NCI-H146 treated with DMSO at 0.1 percent for 48 hours (cell line): ENCODE measurements at regions not wholly inside any gene's neighbourhood (a gene's known extent, or its start where the extent isn't known, plus 50 kb on each side); places are given as distances from the start of the nearest gene placed in this dataset.
"Not testable (repeated sequence)": the region's sequence is repeated elsewhere in the genome, so short reads cannot be mapped to it uniquely, and the experiment has no call there.

Experiments
- DNase-seq: peaks from one replicate; lab custom pipeline; 2025; ENCODE audit not compliant: unreplicated experiment; lab: John Stamatoyannopoulos, UW

DNA sequence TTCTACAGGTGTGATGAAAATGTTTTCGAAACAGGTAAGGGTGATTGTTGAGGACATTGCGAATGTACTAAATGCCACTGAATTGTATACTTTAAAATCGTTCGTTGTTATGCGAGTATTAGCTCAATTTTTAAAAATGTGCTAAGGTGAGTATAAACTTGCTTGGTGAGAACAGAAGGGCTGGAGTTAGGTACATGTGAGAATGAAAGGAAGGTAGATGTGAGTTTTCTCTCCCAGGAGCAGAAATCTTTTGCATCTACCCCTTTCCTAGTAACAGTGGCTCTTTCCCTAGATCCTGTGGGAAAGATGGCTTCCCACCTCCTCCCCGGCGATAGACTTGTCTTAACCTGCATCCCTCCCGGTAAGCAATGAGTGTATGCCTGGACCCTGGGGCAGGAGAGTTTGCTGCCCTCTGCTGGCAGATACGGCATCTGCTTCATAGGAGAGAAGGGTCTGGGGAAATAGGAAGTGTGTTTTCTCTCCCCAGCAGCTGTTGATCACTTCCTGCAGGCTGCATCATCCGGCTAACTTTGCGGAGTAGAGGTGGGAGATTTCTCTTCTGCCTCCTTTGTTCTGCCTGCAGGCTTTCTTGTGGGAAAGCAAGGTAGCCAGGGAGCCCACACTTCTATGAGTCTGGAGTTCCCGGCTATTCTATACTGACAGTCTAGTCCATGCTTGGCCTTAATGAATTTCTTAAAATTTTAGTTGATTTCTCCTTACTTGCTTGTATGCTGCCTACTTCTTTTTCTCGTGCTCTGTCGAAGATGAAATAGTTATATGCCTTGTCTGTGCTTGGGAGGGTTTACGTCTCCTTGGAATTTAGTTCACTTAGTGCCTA, 373.3 kb upstream of the SEMA6A start:
- DNase-seq, result peak; percentile 14

DNA sequence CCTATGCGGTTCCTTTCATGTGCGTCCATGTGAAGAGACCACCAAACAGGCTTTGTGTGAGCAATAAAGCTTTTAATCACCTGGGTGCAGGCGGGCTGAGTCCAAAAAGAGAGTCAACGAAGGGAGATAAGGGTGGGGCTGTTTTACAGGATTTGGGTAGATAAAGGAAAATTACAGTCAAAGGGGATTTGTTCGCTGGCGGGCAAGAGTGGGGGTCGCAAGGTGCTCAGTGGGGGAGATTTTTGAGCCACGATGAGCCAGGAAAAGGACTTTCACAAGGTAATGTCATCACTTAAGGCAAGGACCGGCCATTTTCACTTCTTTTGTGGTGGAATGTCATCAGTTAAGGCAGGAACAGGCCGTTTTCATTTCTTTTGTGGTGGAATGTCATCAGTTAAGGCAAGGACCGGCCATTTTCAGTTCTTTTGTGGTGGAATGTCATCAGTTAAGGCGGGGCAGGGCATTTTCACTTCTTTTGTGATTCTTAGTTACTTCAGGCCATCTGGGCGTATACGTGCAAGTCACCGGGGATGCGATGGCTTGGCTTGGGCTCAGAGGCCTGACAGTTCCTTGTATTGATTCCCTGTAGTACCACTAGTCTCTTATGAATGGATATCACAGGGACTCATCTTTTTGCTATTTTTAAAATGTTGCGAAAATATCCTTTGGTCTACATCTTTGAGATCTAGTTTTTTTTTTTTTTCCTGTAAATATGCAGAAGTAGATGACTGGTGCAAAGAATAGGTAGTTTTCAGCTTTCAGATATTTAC, 371.2 kb upstream of the SEMA6A start:
- not testable (repeated sequence) for DNase-seq

DNA sequence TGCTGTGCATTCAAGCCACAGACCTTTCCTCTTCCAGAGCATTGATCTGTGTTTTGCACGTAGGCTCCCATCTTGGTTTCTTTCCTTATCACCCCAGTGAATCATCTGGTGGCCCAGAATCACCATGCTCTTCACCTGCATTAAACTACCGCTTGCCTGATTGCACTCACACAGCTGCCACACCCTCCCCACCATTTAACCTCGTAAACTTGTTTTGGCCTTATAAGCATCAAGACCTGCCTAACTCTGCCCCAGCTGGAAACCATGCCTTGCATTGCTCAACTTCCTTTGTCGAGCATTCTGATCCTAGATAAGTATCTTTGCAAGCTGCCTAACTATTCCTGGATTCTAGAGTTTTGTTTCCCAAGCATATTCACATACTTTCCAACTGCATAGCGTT, 369.6 kb upstream of the SEMA6A start:
- no peak for DNase-seq

DNA sequence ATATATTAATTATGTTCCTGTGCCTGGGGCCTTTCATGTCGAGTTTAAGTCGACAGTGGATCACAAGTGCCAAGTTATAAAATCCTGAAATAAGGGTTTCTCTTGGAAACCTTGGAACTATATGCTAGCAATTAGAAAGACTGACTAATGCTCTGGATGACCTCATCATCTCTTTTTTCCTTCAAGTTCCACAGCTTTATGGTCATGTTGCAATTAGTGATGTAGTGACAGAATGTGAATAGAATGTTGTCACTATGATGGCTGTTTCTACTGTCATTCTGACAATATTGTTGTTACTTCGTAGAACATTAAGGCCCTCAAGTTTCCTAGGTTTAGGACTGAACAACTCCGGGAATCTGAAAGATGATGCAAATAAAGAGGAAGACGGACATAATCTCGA, 368.0 kb upstream of the SEMA6A start:
- DNase-seq, result no peak

DNA sequence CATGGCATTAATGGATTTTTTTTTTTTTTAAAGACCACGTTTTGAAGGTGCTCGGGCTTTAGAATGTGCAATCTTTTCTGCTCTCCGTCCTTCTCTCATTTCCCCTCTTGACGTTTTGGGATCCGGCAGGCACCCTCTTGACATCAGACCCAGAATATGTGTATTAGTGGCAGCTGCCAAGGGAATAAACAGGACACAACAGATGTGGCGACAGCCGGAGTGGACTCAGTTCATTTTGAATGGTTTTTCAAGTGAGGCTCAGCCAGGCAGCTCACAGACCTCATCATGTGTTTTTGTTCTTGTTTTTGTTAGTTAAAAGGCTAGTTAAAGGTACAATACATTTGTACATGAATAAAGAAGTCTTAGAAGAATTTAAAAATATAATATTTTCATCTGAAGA, 365.0 kb upstream of the SEMA6A start:
- DNase-seq, result no peak

DNA sequence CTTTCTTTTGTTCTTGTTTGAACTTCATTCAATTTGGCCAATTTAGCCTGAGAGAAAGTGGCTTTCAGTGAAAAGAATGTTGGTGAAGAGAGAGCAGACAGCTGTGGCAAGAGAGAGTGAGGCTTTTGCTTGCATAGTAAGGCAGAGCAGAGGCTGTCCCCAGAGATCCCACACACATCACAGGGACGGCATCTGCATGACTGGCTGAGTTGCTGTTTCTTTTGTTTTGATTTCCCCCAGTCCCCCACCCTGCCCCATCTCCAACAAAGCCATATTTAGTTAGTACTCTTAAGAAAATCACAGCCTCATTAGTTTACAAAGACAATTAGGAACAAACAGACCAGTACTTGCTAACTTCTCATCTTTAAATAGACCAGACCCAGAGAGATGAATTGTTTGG, 363.9 kb upstream of the SEMA6A start:
- no peak for DNase-seq

DNA sequence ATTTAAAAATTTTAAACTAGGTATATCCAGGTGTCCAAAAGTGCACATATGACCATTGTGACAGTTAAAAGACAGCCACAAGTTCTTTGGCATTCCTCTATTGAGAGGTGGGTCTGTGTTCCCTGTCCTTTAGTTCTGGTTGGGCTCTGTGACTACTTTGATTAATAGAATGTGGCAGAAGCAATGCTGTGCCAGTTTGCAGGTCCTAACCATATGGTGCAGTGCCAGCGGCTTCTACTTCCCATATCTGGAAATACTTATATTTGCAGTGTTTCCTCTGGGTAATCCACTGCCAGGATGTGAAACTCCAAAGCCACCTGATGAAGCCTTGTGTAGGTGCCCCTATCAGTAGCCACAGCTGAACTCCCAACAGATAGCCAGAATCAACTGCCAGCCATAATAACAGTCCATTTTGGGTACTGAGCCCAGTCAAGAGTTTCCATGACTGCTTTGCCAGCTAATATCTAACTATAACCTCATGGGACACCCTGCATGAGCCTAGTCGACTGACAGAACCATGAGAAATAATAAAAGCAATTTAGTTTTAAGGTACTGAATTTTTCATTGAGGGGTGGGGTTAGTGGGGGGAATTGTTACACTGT, 361.0 kb upstream of the SEMA6A start:
- no peak for DNase-seq

DNA sequence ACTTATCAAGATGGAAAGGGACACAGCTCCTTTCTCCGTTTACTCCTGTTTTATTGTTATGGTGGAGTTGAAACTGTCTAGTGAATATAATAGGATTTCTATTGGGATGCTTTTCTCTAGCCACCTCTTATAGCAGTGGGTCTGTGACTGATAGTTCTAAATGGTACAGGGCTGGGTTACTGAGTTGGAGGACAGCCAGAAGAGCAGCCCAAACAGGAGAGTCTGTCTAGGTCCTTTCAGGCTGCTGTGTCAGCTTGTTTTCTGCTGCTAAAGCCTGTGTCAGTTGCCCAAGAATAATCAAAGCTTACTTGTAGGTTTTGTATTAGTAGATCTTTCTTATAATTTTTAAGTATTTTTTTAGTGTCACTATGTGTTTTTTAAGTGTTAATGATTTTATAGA, 356.0 kb upstream of the SEMA6A start:
- DNase-seq, result no peak

DNA sequence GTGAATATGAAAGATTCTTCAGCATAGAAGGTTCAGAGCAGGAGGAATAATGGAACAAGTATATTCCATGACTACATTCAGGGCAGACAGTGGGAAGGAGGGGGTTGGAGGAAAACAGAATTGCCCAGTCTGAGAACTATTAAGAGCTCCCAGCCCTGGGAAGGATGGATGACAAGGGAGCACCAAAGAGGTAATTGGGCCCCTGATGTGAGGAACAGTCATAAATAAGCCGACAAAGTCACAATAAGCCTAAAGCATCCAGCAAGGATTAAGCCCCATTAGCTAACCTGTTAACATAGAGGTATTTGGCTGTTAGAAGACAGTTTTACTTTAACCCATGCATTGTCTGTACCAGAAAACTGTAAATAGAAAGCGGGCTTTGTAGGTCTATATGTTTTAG, 348.7 kb upstream of the SEMA6A start:
- DNase-seq, result no peak

DNA sequence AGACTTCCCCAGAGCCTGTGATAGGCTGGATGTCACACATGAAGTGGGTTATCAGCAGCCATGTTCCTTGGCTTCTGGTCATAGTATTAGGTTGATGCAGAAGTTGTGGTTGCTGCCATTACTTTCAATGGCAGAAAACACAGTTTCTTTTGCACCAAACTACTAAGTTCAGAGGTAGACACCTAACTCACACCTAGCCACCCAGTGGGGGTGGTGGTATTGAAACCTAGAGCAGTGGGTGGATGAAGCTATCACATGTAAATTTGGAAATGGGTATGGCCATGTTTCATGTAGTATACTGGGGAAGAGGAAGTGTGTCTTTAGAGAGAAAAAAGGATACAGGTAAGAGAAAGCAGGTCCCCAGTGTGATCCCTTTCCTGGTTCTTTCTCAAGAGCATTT, 347.9 kb upstream of the SEMA6A start:
- no peak for DNase-seq

DNA sequence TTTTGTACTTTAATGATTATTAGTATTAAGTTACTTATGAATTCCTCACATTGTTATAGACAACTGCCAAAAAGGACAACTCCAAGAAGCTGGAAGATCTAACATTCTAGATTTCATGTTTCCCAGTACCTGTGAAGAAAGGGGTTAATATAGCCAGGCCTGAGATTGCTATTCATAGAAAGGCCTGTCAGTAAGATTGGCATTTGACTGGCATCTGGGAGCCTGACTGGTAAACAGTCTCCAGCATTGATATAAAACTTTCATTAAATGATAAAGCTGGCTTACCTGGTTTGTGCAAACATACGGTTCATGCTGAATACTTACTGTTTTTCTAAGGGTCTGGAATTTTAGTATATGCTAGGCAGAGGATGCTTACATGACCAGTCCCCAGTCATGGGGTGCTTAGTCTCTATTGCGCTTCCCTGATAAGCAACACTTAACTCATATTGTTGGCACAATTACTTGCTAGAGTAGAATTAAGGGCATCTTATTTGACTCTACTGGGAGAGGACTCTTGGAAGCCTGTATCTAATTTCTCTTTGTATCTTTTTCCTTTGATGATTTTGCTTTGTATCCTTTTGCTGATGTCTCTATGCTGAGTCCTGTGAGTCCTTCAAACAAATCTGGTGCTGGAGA, 340.4 kb upstream of the SEMA6A start:
- no peak for DNase-seq

DNA sequence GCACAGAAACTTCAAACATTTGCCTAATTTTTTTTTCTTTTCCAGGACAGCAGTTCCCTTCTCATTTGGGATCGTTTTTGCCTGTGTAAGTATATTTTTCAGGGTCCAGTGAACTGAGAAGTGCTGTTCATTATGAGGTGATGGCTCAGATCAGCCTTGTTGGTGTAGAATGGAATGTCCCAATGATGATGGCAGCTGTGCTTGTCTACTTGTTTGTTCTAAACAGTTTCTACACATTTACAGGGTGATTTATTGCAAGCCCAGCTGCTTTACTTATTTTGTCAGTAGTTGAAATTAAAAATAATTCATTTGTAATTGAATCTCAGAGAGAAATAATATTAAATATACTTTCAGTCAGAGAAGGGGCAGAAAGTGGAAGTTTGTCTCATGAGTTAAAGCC, 337.6 kb upstream of the SEMA6A start:
- no peak for DNase-seq

DNA sequence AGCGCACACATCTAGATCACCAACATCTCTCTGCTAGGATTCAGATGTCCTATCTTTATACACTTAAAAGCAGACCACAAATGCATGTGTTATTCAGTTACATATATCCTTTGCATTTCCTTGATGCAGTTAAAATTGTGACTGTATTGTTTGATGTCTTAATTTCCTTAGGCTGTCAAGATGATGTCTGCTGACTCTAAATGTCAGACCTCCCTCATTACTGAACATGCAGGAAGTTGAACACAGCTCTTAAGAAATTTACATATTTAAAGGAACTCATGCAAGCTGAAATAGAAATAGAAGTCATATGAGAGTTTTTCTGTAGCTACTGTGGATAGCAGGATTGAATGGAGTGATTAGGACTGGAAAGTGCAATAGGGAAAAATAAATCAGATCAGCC, 336.5 kb upstream of the SEMA6A start:
- DNase-seq, result no peak

DNA sequence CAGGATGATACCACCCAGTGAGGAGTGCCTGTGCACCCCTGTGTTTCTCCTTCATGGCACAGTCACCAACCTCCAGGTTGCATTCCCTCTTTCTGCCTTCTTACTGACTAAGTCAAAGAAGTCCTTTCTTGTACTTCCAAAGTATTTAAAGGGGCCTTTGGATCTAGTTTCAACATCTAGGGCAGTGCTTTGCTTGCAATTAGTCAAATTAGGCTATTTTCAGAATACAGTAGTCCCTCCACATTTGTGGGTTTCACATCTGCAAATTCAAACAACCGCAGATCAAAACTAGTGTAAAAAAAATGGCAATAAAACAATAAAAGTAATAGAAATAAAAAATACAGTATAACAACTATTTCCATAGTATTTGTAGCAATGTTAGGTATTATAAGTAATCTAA, 333.9 kb upstream of the SEMA6A start:
- no peak for DNase-seq

DNA sequence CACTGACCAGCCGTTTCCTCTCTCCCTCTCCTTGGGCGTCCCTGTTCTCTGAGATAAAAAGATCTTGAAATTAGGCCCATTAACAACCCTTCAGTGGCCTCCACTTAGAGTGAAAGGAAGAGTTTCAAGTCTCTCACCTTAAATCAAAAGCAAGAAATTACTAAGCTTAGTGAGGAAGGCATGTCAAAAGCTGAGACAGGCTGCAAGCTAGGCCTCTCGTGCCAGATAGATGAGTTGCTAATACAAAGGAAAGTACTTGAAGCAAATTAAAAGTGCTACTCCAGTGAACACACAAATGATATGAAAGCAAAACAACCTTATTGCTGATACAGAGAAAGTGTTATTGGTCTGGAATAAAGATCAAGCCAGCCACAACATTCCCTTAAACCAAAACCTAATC, 331.3 kb upstream of the SEMA6A start:
- DNase-seq, result no peak

DNA sequence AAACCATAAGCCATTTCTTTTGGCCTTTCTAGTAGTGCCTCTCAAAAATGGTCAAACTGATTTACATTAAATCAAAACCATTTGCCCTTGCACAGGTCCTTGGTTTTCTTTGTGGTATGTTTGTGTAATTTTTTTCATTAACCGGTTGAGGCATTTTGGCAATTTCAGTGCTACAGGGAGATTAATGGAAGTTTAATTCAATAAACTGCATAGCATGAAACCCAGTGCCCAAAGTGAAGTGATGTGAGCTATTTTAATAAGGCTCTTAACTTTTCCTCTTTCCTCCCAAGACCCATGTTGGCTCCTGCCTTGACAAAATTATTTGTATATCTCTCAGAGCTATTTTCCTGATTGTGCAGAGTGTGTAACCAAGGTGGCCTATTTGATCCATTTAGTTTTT, 326.2 kb upstream of the SEMA6A start:
- no peak for DNase-seq

DNA sequence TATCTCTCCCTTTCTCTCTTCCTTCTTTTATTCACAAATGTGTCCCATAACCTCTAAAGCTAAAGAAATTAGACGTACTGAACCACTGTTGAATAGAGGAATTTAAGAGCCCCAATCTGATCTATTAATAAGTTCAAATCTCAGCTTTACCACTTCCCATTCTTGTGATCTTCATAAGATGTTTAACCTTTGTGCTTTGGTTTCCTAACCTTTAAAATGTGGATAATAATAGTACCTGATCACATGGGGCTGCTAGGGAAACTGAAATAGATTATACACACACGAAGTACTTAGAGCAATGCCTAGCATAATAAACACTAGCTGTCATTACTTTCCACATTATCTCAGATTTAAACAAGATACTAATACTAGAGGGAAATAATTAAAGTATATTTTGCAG, 324.3 kb upstream of the SEMA6A start:
- DNase-seq, result no peak

DNA sequence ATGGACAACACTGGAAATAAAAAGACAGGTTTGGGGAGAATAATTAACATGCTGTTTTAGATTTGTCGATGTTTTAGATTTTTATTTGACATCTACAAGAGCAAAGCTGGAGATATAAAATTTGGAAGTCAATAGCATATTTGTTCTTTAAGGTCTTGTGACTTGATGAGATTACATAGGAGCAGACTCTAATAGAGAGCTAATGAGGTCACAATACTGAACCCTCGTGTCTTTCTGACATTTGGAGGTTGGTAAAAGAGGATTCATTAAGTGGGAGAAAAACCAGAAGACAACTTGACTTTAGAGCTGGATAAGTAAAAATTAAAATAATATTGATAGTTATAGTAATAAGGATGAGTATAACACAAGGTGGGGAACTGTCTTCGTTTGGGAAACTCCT, 322.7 kb upstream of the SEMA6A start:
- no peak for DNase-seq

DNA sequence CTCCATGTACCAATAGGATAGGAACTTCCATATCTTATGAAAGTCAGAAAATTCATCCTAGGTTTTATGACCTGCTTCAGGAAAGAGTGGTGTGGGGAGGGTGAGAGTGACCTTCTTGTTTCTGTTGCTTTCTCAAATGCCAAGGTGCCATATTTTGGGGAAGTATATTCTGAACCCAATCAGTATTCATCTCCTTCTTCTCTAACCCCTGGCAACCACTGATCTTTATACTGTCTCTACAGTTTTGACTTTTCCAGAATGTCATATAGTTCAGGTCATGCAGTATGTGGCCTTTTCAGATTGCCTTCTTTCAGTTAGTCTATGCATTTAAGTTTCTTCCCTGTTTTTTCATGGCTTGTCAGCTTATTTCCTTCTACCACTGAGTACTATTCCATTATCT, 321.4 kb upstream of the SEMA6A start:
- no peak for DNase-seq

DNA sequence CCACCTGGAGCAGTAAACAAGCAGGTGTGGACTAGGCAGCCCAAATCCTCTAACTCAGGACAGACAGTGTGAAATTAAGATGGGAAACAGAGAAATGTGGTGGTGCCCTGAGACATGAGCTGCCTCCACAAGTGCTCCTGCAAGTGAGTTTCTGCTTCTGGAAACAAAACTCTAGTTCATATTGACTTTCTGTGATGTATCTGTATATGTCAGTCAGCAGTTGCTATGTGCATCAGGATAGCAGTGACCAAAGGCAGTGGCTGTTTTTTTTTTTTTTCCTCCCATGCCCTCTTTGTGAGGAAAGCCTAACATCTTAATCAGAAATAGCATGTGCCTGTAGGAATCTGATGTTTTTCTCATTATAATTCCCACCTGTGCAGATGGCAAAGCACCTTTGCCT, 318.4 kb upstream of the SEMA6A start:
- no peak for DNase-seq

DNA sequence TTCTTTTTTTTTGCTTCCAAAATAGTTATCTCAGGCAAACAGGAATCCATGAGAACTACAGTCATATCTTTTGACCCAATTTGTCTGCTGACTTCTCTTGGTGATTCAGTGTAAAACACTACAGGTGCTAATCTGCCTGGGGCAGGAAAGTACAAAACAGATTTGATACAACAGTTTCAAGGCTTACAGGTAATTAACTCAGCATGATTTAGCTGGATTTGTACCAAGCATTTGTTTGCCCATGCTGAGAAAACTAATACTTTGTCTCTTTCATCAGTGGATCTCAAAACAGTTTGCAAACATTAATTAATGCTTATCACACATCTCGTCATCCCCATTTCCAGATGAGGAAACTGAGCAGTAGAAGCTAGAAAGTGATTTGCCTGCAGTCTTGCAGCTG, 312.5 kb upstream of the SEMA6A start:
- DNase-seq, result no peak

DNA sequence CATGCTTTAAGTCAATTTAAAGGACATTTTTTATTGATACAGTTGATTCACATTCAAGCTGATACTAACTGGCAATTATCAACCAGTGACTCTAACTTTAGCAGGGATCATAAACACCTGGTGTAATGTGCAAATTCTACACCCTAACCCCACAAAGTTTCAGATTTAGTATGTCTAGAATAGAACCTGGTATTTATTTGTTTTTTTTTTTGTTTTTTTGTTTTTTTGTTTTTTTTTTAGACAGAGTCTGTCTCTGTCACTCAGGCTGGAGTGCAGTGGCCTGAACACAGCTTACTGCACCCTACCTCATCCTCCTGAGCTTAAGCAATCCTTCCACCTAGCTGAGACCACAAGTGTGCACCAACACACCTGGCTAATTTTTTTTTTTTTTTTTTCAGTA, 311.2 kb upstream of the SEMA6A start:
- DNase-seq, result no peak
